ENCODE measurements at regions not wholly inside any gene's neighbourhood (a gene's known extent, or its start where the extent isn't known, plus 50 kb on each side); places are given as distances from the start of the nearest gene placed in this dataset.
A peak's percentile ranks its signal among the peaks of the same experiment; 100 is the strongest.

DNA sequence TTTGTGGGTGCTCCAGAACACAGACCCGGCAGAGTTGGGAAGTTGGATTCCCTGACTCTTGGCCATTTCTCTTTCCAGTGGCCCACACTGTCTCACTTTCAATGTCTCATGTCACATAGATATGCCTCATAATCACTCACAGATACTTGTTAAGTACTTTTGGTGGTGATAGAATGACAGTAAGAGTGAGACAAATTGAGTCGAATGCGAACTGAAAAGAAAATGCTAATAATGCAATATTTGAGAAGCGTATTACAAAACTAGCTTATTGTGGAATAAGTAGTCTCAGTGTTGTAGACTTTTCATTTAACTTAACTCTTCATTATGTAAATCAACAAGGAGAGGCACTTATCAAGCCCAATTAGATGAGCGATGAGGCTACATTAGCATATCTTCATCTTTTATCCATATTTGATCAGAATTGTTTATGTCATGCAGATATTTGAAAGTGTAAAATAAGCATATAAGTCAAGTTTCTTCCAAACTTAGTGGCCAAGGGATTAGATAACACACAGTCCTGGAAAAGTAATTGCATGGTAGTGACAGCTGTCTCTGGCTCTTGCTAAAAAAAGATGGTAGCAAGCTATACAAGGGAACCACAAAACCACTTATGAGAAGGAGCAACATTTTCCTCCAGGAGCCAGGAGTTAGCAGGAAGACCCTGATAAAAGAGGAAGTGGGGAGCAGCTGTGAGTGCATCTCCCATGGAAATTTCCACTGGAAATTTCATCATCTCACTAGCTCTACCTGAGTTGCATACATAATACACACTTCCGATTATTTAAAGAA lies 243.6 kb downstream of the ARRDC4 start:
- DNase-seq = no peak

DNA sequence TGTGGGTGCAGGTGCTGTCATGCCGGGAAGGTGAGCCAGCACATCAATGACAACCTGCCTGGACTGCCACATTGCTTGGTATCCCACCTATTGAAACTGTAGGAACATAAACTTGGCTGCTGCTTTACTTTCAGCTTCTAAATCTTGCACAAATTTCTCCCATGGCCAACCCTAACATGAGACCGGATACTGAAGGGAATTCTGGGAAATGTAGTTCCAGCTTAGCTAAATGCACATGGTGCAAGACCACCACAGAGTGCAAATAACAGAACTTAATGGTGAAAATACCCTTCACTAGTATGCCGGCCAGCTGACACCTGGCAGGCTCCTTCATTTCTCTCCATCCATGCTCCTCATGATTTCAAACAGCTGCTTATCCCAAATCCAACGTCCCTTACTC lies 247.4 kb downstream of the ARRDC4 start:
- DNase-seq = no peak

DNA sequence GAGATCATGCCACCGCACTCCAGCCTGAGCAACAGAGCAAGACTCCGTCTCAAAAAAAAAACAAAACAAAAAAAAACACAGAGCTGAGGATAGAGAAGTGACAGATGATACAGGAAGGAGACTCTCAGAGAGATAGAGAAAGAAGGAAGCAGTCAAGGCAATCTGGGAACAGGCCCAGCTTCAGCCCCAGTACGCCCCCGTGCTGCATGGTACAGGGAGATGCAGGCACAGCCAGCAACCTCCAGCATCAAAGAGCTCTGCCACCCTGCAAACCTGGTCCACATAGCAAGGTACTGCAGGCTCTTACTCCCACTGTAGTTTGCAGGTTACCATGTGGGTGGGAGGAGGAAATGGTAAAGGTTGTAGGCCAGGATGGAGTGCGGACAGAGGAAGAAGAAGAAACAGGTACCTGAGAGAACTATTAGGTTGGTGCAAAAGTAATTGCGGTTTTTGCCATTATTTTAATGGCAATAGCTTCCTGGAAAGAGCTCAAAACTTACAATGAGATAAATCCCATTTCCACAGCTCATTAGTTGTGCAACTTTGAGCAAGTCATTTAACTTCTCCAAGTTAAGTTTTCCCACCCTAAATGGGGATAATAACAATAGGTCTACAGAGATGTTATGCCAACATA lies 253.0 kb downstream of the ARRDC4 start:
- DNase-seq = no peak

DNA sequence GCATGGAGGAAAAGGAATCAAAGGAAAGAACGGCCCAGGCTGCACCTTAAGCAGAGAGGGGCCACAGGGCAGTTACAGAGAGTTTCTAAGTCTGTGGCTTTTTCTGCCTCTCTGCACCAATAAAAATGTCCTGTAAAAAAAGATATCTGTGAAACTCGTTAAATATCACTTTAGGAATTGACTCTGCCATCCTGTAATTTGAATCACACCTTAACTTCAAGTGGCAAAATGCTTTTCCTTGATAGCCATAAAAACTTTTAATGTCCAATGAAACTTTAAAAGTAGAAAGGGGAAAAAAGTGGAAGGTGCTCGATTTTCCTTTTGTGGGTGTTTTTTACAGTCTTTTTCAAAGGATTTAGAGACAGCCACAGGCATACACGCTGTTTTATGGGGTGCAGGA lies 255.7 kb downstream of the ARRDC4 start:
- DNase-seq = no peak

DNA sequence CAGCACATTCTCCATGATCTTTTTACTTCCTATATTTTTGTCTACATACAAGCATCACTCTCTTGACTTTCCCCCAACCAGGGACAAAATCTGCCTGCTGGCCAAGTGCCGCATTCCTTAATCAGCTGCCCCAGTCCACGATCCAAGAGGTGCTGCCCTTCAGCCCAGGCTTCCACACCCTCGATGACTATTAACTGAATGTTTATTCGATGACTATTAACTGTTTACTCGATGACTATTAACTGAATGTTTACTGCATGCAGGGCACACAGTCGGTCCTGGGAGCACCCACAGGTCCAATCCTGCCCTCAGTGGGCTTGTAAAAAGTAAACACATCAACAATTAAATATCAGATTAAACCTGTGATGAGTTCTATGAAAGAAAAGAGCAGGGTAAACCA lies 256.9 kb downstream of the ARRDC4 start:
- no peak for DNase-seq

DNA sequence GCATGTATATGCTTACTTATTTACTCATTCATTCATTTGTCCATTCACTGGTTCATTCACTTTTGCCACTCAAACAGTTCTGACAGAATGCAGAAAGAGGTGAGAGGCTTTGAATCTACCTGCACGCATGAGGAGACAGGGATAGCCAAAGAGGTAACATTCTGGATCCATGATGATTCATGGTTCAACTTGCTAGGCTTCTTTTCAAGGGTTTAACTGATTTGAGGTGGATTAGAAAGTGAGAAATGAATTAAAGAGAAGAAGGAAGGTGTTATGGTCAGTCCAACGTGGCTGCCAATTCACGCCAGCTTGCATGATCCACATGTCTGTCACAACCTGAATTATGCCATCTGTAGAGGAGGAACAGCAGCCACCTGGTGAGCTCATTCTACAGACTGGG lies 260.6 kb downstream of the ARRDC4 start:
- no peak for DNase-seq

DNA sequence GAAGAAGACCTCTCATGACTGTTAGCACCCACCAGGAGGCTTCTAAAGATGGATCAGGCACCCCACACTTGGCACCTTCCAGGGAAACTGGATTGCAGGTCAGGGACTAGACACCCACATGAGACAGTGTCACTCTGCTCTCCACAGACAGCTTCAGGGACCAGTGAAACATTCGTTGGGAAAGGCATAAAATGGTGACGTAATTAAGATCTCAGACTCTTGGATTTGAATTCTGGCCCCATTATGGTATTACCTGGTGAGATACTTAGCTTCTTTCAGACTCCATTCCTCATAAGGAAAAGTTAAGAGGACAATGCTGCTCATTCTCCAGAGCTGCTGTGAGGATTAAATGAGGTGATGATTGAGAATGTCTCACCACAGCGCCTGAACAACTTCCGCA lies 261.1 kb downstream of the ARRDC4 start:
- DNase-seq = no peak

DNA sequence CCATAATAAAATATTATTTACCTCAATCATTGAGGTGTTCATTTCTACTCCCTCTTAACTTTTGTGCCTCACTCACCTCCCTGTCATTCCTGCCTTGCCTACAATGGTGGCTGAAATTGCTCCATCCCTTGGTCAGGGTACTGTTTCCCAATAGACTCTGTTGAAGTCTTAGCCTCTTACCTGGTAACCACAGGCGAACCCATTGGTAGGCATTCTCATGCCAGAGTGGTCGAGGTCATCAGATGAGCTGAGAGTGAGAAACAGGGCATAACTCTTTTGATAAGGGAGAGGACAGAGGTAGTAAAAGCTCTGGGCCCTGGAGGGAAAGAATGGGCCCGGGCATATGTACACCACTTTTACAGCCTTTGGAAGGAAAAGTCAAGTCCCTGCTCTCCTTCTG lies 265.6 kb downstream of the ARRDC4 start:
- DNase-seq = no peak

DNA sequence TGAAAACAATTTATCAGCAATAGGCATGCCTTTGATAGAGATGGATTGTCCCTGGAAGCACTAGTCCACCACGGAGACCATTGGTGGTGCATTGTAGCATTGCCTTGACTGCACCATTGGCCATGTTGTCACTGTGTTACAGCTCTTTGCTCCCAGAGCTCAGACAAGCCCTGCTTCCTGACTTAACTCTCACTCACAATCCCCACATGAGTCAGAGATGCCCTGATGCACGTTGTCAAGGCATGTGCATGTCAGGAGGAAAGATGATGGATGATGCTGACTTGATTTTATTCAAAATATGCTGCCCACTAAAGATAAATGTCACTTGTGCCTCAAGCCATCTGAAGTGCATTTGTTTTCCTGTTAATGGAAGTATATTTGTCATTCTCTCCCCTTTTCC lies 266.1 kb downstream of the ARRDC4 start:
- no peak for DNase-seq

DNA sequence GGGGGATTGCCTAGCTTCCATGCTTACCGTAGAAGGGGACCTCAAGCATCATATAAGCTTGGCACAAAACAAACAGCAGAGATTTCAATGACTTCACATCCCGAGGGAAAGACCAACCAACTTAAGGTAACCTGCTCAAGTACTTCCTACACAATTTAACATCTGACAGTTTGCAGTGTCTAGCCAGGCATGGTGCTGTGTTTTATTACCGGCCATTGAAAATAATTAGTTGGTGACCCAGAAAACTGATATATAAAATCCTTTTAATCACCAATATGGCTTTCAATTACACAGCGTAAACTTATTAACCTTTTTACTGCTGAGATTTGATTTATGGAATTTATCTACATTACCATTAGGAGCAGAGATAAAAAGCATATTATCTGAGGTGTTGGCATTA lies 268.3 kb downstream of the ARRDC4 start:
- no peak for DNase-seq

DNA sequence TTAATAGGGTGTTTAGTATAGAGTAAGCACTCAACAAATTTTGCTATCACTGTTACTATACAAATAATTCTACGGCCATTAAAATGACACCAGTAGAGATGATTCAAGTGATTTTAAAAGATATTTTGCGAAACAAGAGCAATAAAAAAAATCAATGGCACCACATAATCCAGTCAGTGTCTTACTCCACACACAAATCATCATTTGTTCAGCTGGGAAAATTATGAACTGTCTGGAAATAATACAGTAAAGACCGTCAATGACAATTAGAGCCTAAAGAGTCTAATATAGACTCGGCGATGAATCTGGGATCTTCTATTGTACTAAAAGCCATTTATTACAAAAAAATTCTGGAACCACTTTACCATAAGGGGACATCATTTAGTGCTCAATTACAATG lies 270.5 kb downstream of the ARRDC4 start:
- no peak for DNase-seq

DNA sequence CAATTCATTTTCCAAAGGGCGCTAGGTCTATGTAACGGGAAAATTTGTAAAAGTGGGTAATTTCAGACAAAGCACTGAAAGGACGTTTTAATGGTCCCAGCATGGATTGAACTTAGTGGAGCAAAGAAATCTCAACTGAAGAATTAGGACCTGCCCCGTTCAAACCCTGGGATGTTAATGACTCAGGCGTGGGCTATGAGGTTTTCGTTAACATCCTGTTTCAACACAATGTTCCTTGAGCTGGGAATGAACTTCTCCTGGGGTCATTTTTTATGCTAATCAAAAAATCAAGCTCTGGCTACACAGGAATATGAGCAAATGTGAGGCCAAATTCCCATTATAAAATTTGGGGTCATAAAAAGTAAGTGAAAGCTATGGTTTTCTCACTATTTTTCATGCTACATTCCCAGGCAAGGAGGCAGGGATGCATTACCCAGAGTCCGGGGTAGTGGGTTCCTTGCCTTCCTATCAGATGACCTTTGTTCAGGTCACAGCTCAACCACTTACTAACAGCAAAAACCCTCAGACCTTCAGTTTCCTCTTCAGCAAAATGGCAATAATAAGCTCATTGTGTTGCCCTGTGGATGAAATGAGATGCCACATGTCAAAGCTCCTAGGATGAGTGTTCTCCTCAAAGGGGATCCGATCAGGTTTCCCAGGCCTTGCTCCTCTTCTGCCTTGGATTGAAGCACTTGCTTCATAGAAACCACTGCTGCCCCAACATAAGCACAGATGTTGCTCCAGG lies 271.4 kb downstream of the ARRDC4 start:
- peak in 1 of 2 experiments; percentile 22 for DNase-seq

DNA sequence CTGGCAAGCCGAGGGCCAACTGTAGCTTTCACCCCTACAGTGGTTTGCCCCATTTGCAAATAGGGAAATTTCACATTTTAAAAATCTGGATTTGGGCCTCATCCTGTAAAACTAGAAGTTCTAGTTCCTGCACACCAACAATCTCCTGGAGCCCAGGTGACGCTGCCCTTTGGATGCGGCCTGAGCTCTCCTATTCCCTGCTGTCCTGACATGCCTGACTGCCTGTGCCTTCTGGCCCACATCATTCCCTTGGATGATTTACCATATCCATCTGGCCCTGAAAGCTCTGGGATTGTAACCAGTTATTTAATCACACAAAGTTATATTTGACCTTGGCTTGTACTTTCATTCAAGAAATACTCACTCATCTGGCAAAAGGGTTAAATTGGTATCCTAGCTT lies 272.3 kb downstream of the ARRDC4 start:
- DNase-seq = no peak

DNA sequence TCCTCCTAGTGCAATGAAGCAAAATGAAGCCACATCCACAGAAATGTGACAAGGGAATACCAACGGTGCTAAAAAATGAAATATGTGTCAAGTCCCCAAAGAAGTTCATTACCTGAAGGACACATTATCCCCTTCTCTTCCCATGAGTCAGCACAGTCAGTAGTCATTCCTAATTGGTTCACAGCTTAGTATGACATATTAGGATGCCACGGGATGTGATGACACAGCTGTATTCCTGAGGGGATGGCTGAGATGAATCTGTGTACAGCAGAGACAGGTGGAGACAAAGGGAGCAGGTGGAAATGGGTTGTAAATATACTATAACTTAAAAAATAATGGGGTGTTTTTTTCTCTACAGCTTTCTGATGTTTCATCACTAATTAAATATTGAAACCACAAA lies 273.4 kb downstream of the ARRDC4 start:
- no peak for DNase-seq

DNA sequence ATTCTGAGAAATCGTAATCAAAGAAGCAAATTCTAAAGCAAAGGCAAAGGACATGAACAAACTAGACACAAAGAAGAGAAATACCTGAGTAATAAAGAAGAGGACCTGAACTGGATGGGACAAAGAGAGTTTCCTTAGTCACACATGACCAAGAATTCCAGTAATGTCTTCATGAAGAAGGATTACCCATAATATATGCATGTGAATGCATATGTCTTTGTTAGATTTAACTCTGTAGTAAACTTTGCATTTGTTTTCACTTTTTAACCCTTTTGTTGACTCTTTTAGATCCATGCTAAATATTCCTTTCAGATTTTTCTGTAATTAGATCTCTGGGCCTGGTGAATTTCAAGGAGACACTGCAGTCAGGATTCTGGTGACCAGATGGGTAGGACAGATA lies 279.8 kb downstream of the ARRDC4 start:
- DNase-seq = no peak

DNA sequence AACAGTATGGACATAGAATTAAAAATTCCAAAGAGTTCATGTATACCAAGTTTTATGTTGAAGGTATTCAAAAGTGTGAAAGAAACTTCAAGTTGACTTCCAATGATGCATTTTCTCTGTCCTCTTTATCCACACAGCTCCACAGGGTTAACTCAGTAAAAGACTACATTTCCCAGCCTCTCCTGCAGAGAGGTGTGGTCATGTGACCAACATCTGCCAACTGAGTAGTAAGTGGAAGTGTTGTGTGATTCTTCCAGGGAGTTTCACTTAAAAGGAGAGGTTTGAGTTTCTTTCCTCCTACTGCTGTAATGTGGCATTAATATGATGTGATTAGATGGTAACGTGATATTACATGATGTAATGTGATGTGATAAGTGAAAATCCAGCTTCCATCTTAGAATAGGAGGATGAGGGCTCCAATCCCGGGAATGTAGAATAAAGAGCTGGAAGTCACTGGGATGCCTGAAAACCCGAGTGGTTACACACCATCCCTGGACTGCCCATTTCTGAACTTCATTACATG lies 280.6 kb downstream of the ARRDC4 start:
- DNase-seq = no peak

DNA sequence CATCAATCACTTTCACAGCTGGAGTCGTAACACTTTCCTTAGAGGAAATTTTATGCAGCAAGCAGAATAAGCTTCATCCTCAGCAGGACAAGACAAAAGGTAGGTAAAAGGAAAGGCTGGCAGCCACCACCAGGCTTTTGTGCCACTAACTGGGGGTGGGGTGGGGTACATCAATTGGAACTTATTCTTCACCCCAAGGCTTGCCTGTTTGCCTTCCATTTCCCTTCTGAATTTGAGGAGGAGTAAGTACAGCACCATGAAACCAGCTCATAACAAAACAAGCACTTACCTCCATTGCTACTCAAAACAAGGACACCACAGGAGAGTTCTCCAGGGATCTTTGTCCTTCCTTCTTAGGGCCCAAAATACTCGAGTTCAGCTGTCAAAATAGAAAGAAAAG lies 296.8 kb downstream of the ARRDC4 start:
- DNase-seq = no peak

DNA sequence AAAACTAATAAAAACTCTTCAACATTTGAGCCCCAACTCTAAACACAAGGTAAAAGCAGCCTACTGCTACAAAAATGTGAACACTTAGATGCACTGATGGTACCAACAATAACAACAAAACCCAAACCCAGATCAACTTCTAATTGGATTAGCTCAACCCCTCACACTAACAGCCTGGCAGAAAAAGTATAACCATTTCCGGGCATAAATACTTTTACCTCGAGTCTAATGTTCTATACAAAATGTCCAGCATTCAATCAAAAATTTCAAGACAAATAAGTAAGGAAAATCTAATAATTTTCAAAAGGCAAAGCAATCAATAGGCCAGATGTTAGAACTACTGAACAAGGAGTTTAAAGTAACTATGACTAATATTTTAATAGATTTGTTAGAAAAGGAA lies 303.3 kb downstream of the ARRDC4 start:
- no peak for DNase-seq

DNA sequence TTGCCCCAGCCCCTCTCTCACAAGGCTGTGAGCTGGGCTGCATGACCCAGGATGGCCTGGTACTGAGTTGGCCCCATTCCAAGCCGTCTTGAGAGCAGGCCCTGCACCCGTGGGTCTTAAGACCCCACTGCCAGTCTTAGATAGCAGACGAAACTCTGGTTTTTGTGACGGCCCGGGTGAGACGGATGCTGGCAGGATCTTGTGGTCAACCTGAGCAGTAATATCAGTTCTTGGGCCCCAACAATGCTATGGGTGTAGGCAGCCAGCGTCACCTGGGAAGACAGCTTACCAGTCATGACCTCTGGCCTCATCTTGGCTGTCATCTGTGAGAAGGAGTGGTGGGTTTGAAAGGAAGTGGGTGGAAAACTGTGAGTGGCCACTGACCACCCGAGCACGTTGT lies 305.8 kb downstream of the ARRDC4 start:
- DNase-seq = no peak

DNA sequence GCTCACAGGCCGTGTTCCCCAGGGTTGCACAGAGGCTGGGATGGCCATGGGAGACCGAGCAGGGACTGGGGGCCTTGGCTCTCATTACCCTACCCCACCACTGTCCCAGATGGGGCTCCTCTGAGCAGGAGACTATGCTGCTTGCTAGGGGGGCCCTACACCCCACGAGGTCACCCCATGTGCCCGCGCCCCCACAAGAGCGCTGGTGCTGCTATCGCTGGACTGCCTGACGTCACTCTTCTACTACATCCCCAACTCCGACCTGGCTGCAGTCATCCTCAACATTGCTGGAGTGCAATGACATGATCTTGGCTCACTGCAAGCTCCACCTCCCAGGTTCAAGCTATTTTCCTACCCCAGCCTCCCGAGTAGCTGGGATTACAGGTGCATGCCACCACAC lies 307.7 kb downstream of the ARRDC4 start:
- DNase-seq = no peak

DNA sequence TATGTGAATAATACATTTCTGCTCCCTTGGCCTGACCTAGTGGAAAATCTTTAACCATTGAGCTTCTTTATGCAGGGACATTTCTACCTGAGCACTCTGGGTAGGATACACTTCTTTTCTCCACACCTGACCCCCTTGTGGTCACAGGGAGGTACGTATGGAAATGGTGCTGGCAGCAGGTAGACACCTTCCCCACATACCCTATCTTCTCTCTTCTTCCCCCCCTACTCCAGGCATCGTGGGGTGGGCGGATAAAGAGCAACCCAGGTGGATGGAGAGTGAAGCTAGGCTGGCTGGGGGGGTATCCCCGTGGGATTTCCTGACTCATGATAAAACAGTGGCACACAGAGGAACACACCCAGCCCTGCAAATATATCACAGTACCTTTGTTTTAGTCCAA lies 312.1 kb downstream of the ARRDC4 start:
- no peak for DNase-seq

DNA sequence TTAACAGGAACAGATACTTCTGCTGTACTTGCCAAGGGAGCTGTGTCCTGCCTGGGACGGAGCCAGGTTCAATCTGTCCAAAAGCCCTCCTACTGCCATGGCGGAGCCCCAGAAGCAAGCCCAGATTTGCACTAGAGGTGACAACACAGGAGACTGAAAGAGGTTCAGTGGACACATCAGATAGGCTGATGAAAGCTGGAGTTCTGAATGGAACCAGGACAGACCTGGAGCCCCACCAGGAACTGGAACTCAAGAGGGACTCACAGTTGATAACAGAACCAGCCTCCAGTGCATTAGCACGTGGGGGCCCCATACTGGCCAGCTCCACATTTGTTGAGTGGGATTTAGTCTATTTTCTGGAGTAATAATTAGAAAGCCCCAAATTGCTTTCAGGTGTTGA lies 315.5 kb downstream of the ARRDC4 start:
- no peak for DNase-seq

DNA sequence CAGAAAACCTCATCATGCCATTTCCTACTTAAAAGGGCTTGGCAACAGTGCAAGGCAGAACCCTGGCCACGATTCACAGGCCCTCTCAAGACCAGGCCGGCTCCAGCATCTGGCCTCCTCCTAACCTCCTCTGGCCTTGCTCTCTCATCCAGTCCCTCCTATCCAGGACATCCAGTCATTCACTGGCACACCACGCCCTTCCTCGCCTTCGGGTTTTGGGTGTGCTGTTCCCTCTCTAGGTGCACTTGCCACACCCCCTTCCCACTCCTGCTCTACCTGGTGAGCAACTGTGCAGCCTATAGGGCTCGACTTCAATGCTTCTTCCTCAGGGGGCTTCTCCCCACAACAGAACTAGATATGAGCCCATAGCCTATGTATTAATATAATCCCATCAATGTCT lies 317.1 kb downstream of the ARRDC4 start:
- no peak for DNase-seq
